T-helper 2 cell treated with Interferon-gamma antibody and Interleukin-4, amounts not matched to agents 5 μg/mL and 100 μg/mL, for 36 hours (primary cell): ENCODE measurements at regions not wholly inside any gene's neighbourhood (a gene's known extent, or its start where the extent isn't known, plus 50 kb on each side); places are given as distances from the start of the nearest gene placed in this dataset.

Source experiments
- DNase-seq: peaks from one replicate; pipeline ENCODE4 v3.0.0; 2021; ENCODE audit warnings: low spot score
- H3K27ac Mint-ChIP-seq: one replicate; pipeline ENCODE4 v1.8.0; 2021; ENCODE audit warnings: mild to moderate bottlenecking, mixed read lengths
- H3K27me3 Mint-ChIP-seq: one replicate; pipeline ENCODE4 v1.8.0; 2021; ENCODE audit warnings: low read depth, mixed read lengths
- H3K36me3 Mint-ChIP-seq: one replicate; pipeline ENCODE4 v1.8.0; 2021; ENCODE audit warnings: low read depth, mixed read lengths
- H3K4me1 Mint-ChIP-seq: one replicate; pipeline ENCODE4 v1.8.0; 2021; ENCODE audit warnings: low read depth, mixed read lengths
- H3K4me3 Mint-ChIP-seq: one replicate; pipeline ENCODE4 v1.8.0; 2022; ENCODE audit warnings: mild to moderate bottlenecking, moderate library complexity, mixed read lengths
- H3K9me3 Mint-ChIP-seq: one replicate; pipeline ENCODE4 v1.8.0; 2021; ENCODE audit warnings: mixed read lengths

GRCh38 chr14:61109288-61109687, 128.2 kb downstream of the SLC38A6 start:
- Mint-ChIP-seq H3K4me1 (peaks cover 4% of the 10 kb centered on the region), H3K36me3 (no peaks in the 10 kb centered on the region)
- DNase-seq: no peak

GRCh38 chr14:61108496-61109141, 127.6 kb downstream of the SLC38A6 start:
- H3K36me3 Mint-ChIP-seq: no peaks in the 10 kb centered on the region
- H3K27me3 Mint-ChIP-seq: no peaks in the 10 kb centered on the region

More at GRCh38 chr14:61109288-61109687, 128.2 kb downstream of the SLC38A6 start:
- Mint-ChIP-seq H3K27ac (no peak overlapping the region), H3K9me3 (peaks cover 12% of the 10 kb centered on the region), H3K4me3 (no peak overlapping the region), H3K27me3 (no peaks in the 10 kb centered on the region)

GRCh38 chr14:61107869-61108493, 126.9 kb downstream of the SLC38A6 start:
- Mint-ChIP-seq H3K36me3 (no peaks in the 10 kb centered on the region), H3K27ac (no peak overlapping the region), H3K27me3 (no peaks in the 10 kb centered on the region), H3K9me3 (peaks cover 6% of the 10 kb centered on the region), H3K4me1 (peaks cover 15% of the 10 kb centered on the region), H3K4me3 (no peak overlapping the region)
- no peak for DNase-seq

More at GRCh38 chr14:61108496-61109141, 127.6 kb downstream of the SLC38A6 start:
- Mint-ChIP-seq H3K4me1 (peaks cover 9% of the 10 kb centered on the region), H3K27ac (no peak overlapping the region), H3K4me3 (no peak overlapping the region), H3K9me3 (peaks cover 6% of the 10 kb centered on the region)
- no peak for DNase-seq

- Mint-ChIP-seq H3K27me3 (no peaks in the 10 kb centered on the region), H3K27ac (no peak overlapping the region), H3K4me1 (peaks cover 24% of the 10 kb centered on the region), H3K36me3 (no peaks in the 10 kb centered on the region), H3K4me3 (no peak overlapping the region), H3K9me3 (peaks cover 6% of the 10 kb centered on the region)
- no peak for DNase-seq
These were observed 126.1 kb downstream of the SLC38A6 start for GRCh38 chr14:61106959-61107641.

- H3K9me3 Mint-ChIP-seq: peaks cover 6% of the 10 kb centered on the region
These were observed 125.4 kb downstream of the SLC38A6 start for GRCh38 chr14:61106271-61106958.

GRCh38 chr14:61104358-61104757, 123.3 kb downstream of the SLC38A6 start:
- peak overlapping the region; percentile 82 for H3K27ac Mint-ChIP-seq
- DNase-seq: no peak

More at GRCh38 chr14:61106271-61106958, 125.4 kb downstream of the SLC38A6 start:
- Mint-ChIP-seq H3K27me3 (no peaks in the 10 kb centered on the region), H3K4me3 (no peak overlapping the region), H3K36me3 (no peaks in the 10 kb centered on the region), H3K4me1 (peaks cover 25% of the 10 kb centered on the region), H3K27ac (no peak overlapping the region)
- DNase-seq: no peak

GRCh38 chr14:61103541-61104339, 122.7 kb downstream of the SLC38A6 start:
- Mint-ChIP-seq H3K4me1 (peaks cover 27% of the 10 kb centered on the region), H3K36me3 (no peaks in the 10 kb centered on the region), H3K9me3 (peaks cover 12% of the 10 kb centered on the region), H3K4me3 (peak overlapping the region; percentile 35), H3K27ac (peak overlapping the region; percentile 82), H3K27me3 (no peaks in the 10 kb centered on the region)
- DNase-seq: peak; percentile 52

More at GRCh38 chr14:61104358-61104757, 123.3 kb downstream of the SLC38A6 start:
- Mint-ChIP-seq H3K27me3 (no peaks in the 10 kb centered on the region), H3K4me1 (peaks cover 29% of the 10 kb centered on the region), H3K9me3 (peaks cover 6% of the 10 kb centered on the region), H3K4me3 (no peak overlapping the region), H3K36me3 (no peaks in the 10 kb centered on the region)

GRCh38 chr14:61102549-61103466, 121.8 kb downstream of the SLC38A6 start:
- H3K36me3 Mint-ChIP-seq: no peaks in the 10 kb centered on the region
- H3K27ac Mint-ChIP-seq: peak overlapping the region; percentile 82
- H3K4me1 Mint-ChIP-seq: peaks cover 27% of the 10 kb centered on the region
- peaks cover 12% of the 10 kb centered on the region for H3K9me3 Mint-ChIP-seq
- DNase-seq: no peak
- H3K27me3 Mint-ChIP-seq: no peaks in the 10 kb centered on the region
- H3K4me3 Mint-ChIP-seq: peak overlapping the region; percentile 35
